Lung (tissue), 11 donors: ENCODE measurements at regions not wholly inside any gene's neighbourhood (a gene's known extent, or its start where the extent isn't known, plus 50 kb on each side); places are given as distances from the start of the nearest gene placed in this dataset.

ENCODE experiments used
- ATAC-seq: fragments of 200-7000 bp; cut with Tn5 transposase; one replicate; pipeline ENCODE4 v1.9.1; 2020; ENCODE audit warnings: moderate number of reproducible peaks; ENCODE audit not compliant: insufficient read depth, low FRiP score
- DNase-seq, 3 donors: peaks; one replicate each; pipeline ENCODE4 v3.0.0-alpha.2; 2013 to 2017
- H3K27ac ChIP-seq, 2 donors: one replicate each; pipeline ENCODE4 v1.5.1; 2013; ENCODE audit warnings: mild to moderate bottlenecking in 2 of 2, moderate library complexity in 2 of 2, control low read depth in 1 of 2, inconsistent platforms in 1 of 2, low read depth in 1 of 2, low read length in 1 of 2
- H3K27me3 ChIP-seq, 3 donors: one replicate each; pipeline ENCODE4 v1.5.1; 2013; ENCODE audit warnings: low read length in 2 of 3; ENCODE audit not compliant: control insufficient read depth in 3 of 3, insufficient read depth in 3 of 3
- H3K36me3 ChIP-seq, 4 donors: one replicate each; pipeline ENCODE4 v1.5.1; 2013; ENCODE audit warnings: low read length in 4 of 4, mild to moderate bottlenecking in 1 of 4, moderate library complexity in 1 of 4; ENCODE audit not compliant: control insufficient read depth in 4 of 4, insufficient read depth in 4 of 4
- H3K4me1 ChIP-seq, 5 donors: one replicate each; pipeline ENCODE4 v1.5.1; 2013; ENCODE audit warnings: low read length in 5 of 5, mild to moderate bottlenecking in 2 of 5, moderate library complexity in 1 of 5; ENCODE audit not compliant: control insufficient read depth in 5 of 5, insufficient read depth in 5 of 5
- H3K4me3 ChIP-seq: one replicate; pipeline ENCODE4 v1.5.1; 2013; ENCODE audit warnings: mild to moderate bottlenecking, control low read depth, moderate library complexity
- H3K9ac ChIP-seq, 2 donors: one replicate each; pipeline ENCODE4 v1.5.1; 2013; ENCODE audit warnings: low read length in 2 of 2, control low read depth in 1 of 2; ENCODE audit not compliant: insufficient read depth in 1 of 2
- H3K9me3 ChIP-seq, 4 donors: one replicate each; pipeline ENCODE4 v1.5.1; 2013; ENCODE audit warnings: low read length in 3 of 4, mild to moderate bottlenecking in 1 of 4, moderate library complexity in 1 of 4; ENCODE audit not compliant: control insufficient read depth in 4 of 4, insufficient read depth in 3 of 4
- WGBS, 2 donors: extraction: QIAGEN DNeasy Blood & Tissue Kit; methylation state at CpG; one replicate each; pipeline ENCODE4 v1.1.7; 2013; 5-methylcytosine and 5-hydroxymethylcytosine counted together
- TF ChIP-seq, protein P1 (sequence below): IDR thresholded peaks from 2 replicates; pipeline ENCODE4 v1.5.1; 2012; ENCODE audit warnings: mild to moderate bottlenecking; ENCODE audit errors: control extremely low read depth, extremely low read depth
- donor health status: control.
- donor health status: control.
- donor health status: Bipolar disorder and iron deficiency.
- donor health status: healthy.
- donor health status: DM: yes; HTN: yes; CAD: no.

DNA sequence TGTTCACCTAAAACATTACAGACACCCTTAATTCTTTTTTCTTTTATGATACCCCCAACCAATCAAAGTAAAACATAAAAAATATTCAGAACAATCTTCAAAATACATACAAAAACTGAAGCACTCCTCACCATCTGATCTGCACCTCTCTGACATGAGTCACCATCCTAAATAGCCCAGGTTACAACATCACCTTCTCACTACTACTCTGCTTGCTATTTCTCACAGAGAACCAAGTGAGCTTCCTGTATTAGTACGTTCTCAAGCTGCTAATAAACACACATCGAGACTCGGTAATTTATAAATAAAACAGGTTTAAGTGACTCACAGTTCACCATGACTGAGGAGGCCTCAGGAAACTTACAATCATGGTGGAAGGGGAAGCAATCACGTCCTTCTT, 183.5 kb downstream of the CBLN2 start:
- H3K4me1 ChIP-seq: no peaks in the 10 kb centered on the region
- no peak for DNase-seq
- TF ChIP-seq, protein P1, sequence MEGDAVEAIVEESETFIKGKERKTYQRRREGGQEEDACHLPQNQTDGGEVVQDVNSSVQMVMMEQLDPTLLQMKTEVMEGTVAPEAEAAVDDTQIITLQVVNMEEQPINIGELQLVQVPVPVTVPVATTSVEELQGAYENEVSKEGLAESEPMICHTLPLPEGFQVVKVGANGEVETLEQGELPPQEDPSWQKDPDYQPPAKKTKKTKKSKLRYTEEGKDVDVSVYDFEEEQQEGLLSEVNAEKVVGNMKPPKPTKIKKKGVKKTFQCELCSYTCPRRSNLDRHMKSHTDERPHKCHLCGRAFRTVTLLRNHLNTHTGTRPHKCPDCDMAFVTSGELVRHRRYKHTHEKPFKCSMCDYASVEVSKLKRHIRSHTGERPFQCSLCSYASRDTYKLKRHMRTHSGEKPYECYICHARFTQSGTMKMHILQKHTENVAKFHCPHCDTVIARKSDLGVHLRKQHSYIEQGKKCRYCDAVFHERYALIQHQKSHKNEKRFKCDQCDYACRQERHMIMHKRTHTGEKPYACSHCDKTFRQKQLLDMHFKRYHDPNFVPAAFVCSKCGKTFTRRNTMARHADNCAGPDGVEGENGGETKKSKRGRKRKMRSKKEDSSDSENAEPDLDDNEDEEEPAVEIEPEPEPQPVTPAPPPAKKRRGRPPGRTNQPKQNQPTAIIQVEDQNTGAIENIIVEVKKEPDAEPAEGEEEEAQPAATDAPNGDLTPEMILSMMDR: no peak
- H3K27me3 ChIP-seq: no peaks in the 10 kb centered on the region
- no peak for ATAC-seq
- no peak overlapping the region for H3K27ac ChIP-seq
- H3K9me3 ChIP-seq: peaks cover 0 to 3% (median 1%) of the 10 kb centered on the region in 4 donors
- no peak overlapping the region for H3K9ac ChIP-seq
- H3K36me3 ChIP-seq: no peaks in the 10 kb centered on the region
- no peak overlapping the region for H3K4me3 ChIP-seq
- WGBS, 2 donors: 41 to 55% methylated on average over 4 of the region's 4 CpGs

DNA sequence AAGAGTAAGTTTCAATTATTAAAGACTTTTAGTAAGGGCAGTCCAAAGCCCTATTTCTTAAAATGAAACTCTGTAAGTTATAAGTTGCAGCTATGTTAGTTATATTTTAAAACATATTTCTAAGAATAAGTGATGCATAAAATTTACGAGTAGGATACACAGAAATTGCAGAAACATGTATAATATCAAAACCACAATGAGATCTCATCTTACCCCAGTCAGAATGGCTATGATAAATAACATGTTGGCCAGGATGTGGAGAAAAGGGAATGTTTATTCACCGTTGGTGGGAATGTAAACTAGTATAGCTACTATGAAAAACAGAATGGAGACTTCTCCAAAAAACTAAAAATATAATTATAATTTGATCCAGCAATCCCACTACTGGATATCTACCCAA, 201.2 kb downstream of the CBLN2 start:
- Histone ChIP-seq H3K9me3 (no peaks in the 10 kb centered on the region), H3K36me3 (no peaks in the 10 kb centered on the region), H3K4me3 (no peak overlapping the region), H3K4me1 (no peaks in the 10 kb centered on the region), H3K27ac (no peak overlapping the region), H3K27me3 (no peaks in the 10 kb centered on the region), H3K9ac (no peak overlapping the region)
- WGBS, 2 donors: 54 to 55% methylated on average over 2 of the region's 2 CpGs
- DNase-seq: no peak
- TF ChIP-seq, protein P1: no peak
- ATAC-seq: no peak

DNA sequence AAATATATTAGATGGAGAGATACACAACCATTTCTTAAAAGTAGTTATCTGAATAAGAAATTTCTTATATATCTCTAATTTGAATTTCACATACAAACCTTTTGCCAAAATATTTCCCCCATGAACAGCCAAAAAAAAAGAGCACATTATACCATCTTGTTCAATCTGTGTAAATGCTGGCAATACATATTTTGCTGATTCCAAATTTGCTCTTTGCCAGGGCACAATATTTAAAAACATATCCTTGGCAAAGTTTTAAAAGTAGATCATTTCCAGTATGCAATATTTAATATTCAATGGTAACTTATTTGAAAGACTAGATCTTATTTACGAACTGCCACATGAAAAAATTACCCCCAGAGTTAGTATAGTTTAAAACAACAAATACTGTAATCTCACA, 204.2 kb downstream of the CBLN2 start:
- no peak for ATAC-seq
- Histone ChIP-seq H3K27me3 (no peaks in the 10 kb centered on the region), H3K4me3 (no peak overlapping the region), H3K9me3 (no peaks in the 10 kb centered on the region), H3K36me3 (no peaks in the 10 kb centered on the region), H3K4me1 (no peaks in the 10 kb centered on the region), H3K9ac (no peak overlapping the region), H3K27ac (no peak overlapping the region)
- DNase-seq: no peak
- WGBS, 2 donors: 79 to 87% methylated on average over 1 of the region's 1 CpG
- TF ChIP-seq, protein P1: no peak

DNA sequence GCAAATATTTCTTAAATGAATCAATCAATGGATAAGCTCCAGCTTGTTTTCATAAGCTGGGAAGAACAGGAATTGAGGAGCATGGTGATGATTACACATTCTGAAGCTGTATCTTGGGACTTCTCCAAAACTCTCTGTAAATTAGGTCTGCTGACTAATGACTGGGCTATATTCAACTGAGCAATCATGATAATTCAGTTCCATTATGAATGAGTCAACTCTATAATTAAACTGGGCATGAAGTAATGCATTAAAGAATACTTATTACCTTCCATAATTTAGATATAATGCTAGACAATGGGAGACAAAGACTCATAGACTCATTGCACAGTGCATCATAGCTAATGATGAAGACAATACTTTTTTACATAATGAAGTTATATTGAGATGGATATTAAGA, 207.4 kb downstream of the CBLN2 start:
- DNase-seq (no peak), ATAC-seq (no peak)
- Histone ChIP-seq H3K4me1 (no peaks in the 10 kb centered on the region), H3K27ac (no peak overlapping the region), H3K27me3 (no peaks in the 10 kb centered on the region), H3K9ac (no peak overlapping the region), H3K36me3 (no peaks in the 10 kb centered on the region), H3K9me3 (no peaks in the 10 kb centered on the region), H3K4me3 (no peak overlapping the region)
- TF ChIP-seq, protein P1: no peak
